Left lobe of liver (tissue), 2 donors: ENCODE measurements at regions not wholly inside any gene's neighbourhood (a gene's known extent, or its start where the extent isn't known, plus 50 kb on each side); places are given as distances from the start of the nearest gene placed in this dataset.

Source experiments
- ATAC-seq: fragments of 200-7000 bp; cut with Tn5 transposase; one replicate; pipeline ENCODE4 v1.9.1; 2020; ENCODE audit warnings: mild to moderate bottlenecking, moderate library complexity
- DNase-seq: peaks from one replicate; pipeline ENCODE4 v3.0.0-alpha.2; 2020; ENCODE audit warnings: low spot score
- donor health status: DM: no; HTN: no; CAD: no; lungs with moderate emphysema.
- donor health status: DM: no; HTN: yes; CAD: no.

GRCh38 chr20:54361475-54361874, 113.9 kb upstream of the DOK5 start:
- DNase-seq (no peak), ATAC-seq (peak; percentile 51)

- DNase-seq (no peak), ATAC-seq (no peak)
Observed at GRCh38 chr20:54362283-54362682, 113.1 kb upstream of the DOK5 start.

DNA sequence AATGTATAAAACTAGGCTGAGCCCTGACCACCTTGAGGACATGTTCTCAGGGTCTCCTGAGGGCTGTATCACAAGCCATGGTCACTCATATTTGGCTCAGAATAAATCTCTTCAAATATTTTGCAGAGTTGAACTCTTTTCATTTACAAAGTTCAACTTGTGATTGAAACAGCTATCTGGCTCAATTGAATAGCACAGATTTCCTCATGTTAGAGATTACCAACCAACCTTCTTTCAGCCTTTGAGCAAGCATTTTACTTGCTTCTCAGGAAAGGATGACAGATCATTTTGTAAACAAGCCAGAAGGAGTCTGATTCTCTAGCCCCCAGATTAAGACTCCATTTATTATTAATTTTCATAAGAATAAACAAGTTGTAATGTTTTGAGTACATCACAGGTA, 111.0 kb upstream of the DOK5 start:
- DNase-seq (no peak), ATAC-seq (peak; percentile 74)

GRCh38 chr20:54364919-54365318, 110.5 kb upstream of the DOK5 start:
- ATAC-seq = peak; percentile 47
- no peak for DNase-seq

GRCh38 chr20:54366669-54367344, 108.6 kb upstream of the DOK5 start:
- ATAC-seq = no peak

GRCh38 chr20:54368570-54368969, 106.8 kb upstream of the DOK5 start:
- no peak for DNase-seq
- no peak for ATAC-seq

More at GRCh38 chr20:54366669-54367344, 108.6 kb upstream of the DOK5 start:
- no peak for DNase-seq

GRCh38 chr20:54372313-54372712, 103.1 kb upstream of the DOK5 start:
- DNase-seq (no peak), ATAC-seq (no peak)

DNA sequence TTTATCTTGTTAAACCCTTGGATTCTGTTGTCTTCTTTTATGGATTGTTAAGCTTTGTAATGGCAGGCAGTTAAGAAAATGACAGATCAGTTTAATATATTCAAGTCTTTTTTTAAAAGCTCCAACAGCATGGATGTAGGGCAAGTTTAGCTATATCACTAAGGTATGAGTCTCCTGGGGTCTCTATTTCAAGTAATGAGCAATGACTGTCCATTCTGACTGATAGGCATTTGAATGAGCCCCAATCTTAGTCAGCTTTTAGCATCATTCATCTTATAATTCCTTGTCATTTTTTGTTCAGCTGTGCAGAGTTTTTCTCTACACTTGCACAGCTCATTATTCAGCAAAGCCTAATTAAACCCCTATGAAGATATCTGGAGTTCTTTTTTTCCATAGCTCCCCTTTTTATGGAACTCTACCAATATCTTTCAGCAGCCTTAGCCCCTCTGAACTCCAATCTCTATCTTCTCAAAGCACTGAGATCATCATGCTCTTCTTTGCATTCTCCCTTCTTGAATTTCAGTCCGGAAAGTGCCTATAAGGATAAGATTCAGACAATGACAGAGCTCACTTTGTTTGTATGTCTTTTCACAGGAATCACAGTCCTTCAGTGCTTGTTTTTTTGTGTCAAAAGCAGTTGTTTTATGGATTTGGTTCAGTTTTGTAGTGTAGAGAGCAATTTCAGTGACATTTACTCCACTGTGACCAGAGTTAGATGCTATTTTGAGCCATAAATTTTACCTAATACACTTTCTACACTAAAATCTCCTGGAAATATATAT, 97.2 kb upstream of the DOK5 start:
- DNase-seq (no peak), ATAC-seq (no peak)

GRCh38 chr20:54379893-54380584, 95.4 kb upstream of the DOK5 start:
- DNase-seq (no peak), ATAC-seq (no peak)

GRCh38 chr20:54382419-54382818, 93.0 kb upstream of the DOK5 start:
- DNase-seq = no peak
- no peak for ATAC-seq

GRCh38 chr20:54385746-54386145, 89.6 kb upstream of the DOK5 start:
- no peak for DNase-seq
- no peak for ATAC-seq

DNA sequence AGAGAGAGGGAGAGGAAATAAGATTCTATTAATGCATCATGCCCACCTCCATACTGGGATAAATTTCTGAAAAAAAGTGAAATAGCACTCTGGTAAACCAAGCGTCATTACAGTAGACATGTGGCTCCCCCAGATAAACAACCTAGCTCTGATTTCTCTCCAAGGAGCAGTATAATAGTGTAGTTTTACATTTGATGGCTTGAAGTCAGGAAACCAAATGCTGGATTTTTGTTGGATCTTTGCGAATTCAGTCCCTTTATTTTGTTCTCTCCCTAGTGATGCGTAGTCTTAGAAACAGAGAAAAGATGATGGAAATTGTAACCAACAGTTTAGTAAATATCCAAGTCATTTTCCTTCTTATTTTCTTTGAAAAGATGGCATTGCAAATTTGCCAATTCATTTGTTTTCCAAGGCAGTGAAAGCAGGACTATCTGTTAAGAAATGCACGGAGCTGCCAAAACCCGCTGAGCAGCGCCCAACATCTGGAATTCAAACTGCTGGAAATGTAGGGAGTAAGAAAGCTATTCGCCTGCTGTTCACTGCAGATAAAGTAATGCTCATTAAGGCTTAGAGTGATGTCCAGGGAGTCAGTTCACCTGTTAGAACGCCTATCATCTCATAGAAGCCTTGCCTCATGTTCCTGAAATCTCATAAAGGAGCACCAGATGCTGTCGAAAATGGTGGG, 85.7 kb upstream of the DOK5 start:
- ATAC-seq (no peak), DNase-seq (no peak)

DNA sequence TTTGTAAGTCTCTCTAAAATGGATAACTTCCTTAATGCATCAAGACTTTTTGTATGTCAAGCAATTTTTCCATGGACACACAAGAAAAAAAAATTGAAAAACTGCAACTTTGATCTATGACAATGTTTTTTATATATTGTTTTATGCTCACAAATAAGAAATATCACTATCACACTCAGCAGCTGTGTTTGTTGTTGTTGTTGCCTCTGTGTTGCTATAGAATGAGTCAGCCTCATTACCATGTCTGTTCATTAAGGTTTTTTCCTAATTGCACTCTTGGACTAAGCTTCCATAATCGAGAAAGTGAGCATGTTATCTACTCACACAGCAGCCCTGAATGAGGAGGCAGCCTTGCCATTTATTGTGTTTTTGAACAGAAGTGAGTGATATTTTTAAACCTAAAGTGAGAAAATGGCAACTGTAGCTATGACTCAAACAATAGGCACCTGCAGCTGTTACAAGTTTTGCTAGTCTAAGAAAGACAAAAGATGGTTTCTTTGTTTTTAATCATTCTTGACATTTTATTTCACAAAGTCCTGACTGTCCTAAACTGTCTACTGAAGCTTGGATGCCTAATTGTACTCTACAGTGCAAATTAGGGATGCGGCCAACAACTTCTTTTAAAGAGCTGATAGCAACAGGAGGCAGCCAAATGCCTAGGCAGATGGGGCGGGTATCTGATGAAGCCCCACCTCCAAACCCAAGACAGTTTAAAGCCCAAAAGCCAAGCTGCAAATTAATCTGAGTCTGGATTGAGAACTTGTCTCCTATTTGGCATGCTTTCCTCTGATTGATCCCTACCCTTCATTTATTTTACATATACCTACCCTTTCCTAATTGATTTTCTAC, 77.9 kb upstream of the DOK5 start:
- ATAC-seq (no peak), DNase-seq (no peak)

DNA sequence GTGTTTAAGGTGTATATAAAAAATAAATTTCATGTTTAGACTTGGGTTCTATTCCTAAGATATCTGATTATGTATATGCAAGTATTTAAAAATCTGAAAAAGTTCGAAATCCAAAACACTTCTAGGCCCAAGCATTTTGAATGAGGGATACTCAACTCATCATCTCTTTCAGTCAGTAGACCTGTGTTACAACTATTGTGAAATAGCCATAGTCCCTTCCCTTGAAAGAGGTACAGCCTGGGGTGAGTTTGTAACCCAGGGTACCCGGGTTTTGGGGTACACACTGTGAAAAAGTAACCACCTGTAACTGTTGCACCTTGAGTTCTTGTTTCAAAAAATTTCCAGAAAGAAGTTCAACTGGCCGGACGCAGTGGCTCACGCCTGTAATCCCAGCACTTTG, 76.6 kb upstream of the DOK5 start:
- ATAC-seq (no peak), DNase-seq (no peak)

GRCh38 chr20:54405540-54405939, 69.9 kb upstream of the DOK5 start:
- ATAC-seq = no peak
- no peak for DNase-seq

- DNase-seq = no peak
- no peak for ATAC-seq
Observed at GRCh38 chr20:54407459-54407858, 67.9 kb upstream of the DOK5 start.

- ATAC-seq (no peak), DNase-seq (no peak)
Observed at GRCh38 chr20:54415967-54416366, 59.4 kb upstream of the DOK5 start.

DNA sequence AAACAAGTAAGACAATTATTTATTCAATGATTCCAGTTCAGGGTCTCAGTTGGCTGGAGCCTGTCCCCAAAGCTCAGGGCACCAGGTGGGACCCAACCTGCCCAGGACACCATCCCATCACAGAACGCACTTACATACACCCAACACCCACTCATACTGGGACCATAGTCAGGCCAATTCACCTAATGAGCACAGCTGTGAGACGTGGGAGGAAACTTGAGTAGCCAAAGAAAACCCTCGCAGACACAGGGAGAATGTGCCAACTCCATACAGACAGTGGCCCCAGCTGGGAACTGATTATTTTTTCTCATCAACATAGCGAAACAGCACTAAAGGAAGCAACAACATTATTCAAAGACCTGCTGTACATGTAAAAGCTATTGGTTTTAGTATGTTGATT, 58.6 kb upstream of the DOK5 start:
- ATAC-seq (no peak), DNase-seq (no peak)

DNA sequence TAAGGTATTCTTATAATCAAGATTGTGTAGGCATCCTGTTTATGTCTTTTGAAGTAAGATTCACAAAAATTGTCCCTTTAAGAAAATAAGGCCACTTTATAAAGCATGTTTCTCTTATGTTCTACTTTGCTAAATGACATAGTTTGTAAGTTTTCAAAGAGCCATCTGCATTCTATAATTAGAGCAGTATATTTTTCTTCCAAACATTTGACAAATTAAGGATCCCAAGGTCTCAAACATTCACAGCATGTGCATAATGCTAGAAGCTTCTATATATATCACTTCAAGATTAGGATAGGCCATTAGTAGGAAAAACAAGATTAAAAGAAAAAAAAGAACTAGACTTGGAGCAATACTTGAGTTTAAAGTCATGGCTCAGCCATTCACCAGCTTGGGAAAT, 55.9 kb upstream of the DOK5 start:
- DNase-seq = no peak

More for the DNA sequence above, 55.9 kb upstream of the DOK5 start:
- ATAC-seq = no peak
